ENCODE measurements at regions not wholly inside any gene's neighbourhood (a gene's known extent, or its start where the extent isn't known, plus 50 kb on each side); places are given as distances from the start of the nearest gene placed in this dataset.

DNA sequence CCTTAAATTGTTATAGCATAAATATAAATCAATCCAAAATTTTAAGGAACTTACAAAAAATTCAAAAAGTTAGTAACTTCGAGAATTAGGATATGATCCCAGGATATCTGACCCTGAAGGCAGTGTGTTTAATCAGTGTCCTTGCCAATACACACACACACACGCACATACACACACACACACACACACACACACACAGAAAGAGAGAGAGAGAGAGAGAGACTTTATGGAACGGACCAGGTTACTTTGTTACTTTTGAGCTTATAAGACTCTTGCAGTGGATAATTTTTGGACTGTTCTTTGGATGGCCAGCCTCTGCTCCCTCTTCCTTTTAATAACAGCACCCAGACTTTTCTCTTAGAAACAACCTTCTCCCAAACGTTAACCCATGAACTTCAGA is 322.9 kb downstream of the NFIB start:
- TF ChIP-seq, protein P1, sequence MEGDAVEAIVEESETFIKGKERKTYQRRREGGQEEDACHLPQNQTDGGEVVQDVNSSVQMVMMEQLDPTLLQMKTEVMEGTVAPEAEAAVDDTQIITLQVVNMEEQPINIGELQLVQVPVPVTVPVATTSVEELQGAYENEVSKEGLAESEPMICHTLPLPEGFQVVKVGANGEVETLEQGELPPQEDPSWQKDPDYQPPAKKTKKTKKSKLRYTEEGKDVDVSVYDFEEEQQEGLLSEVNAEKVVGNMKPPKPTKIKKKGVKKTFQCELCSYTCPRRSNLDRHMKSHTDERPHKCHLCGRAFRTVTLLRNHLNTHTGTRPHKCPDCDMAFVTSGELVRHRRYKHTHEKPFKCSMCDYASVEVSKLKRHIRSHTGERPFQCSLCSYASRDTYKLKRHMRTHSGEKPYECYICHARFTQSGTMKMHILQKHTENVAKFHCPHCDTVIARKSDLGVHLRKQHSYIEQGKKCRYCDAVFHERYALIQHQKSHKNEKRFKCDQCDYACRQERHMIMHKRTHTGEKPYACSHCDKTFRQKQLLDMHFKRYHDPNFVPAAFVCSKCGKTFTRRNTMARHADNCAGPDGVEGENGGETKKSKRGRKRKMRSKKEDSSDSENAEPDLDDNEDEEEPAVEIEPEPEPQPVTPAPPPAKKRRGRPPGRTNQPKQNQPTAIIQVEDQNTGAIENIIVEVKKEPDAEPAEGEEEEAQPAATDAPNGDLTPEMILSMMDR (IDR thresholded peaks at IDR 0.05): no peak
- no peak for TF ChIP-seq ZFX (IDR thresholded peaks at IDR 0.05; ENCODE audit: borderline replicate concordance)
